Hippocampal formation (tissue), 2 donors: ENCODE measurements at regions not wholly inside any gene's neighbourhood (a gene's known extent, or its start where the extent isn't known, plus 50 kb on each side); places are given as distances from the start of the nearest gene placed in this dataset.

Experiments used
- DNase-seq, 2 donors: peaks; one replicate each; lab custom pipeline; 2025; lab: John Stamatoyannopoulos, UW

DNA sequence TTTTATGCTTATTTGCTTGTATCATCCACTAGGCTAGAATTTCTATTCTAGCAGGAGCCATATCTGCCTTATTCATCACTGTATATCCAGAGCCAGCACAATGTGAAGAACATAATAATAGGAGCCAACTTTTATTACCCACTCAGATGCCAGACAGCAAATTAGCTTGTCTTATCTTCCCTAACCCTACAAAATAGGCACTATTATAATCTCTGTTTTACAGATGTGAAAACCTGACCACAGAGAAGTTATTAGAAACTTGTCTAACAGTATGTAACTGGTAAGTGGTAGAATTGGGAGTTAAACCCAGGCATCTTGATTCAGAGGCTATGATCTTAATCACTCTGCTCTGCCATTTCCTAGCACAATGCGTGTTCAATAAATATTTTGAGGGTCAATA lies 579.5 kb downstream of the CAAP1 start:
- DNase-seq: no peak

DNA sequence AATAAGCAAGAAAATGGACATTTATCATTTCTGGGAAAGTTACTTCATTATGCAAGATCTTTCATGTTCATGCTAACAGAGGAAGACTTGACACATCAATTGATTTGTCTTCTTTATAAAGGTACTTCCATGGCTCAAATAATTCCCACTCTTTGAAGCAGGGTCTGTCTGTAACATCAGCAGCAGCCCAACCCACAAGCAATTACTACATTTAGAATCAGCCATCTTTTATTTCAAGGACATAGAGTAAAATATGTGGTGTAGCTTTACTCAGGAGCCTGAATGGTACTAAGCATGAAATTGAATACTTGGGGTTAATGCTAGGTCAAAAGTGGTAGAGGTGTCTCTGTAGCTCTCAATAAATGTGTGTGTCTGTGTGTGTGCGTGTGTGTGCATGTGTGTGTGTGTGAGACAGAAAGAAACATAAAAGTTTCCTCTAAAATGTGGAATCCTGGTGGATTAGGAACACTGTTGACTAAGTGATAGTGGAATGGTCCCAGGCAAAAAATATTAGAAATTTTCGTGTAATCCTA lies 581.1 kb downstream of the CAAP1 start:
- no peak for DNase-seq

DNA sequence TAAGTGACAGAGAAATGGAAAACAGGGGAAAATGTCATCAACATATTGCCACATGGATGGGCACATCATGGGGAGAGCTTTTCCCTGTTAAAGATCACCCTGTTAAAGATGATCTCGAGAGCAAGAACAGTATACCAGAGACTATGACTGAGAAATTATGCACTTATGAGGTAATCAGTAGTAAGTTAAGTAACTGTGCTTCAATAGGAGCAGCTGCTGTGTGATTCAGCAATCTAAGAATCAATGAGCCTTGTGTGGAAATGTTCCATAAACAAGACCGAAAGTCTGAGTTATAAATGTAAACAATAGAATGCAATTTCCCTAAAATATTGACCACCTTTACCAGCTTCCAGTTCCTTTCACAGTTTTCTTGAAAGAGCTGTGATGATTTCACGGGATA lies 582.3 kb downstream of the CAAP1 start:
- no peak for DNase-seq

DNA sequence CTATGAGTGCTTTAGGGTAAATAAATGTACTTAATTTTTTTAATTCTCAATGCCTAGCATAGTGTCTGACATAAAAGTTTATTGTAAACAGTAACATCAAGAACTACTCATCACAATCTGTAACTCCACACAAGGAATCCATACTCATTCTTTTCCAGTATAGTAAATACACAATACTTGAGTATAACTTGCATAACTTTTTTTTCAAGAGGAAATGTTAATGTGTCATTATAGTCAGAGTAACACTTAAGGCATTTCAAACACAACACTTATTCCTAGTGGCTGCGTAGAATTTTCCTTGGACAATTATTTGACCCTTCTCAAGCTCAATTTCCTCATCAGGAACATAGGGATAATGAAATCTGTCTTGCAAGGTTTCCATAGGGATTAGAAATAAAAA lies 584.3 kb downstream of the CAAP1 start:
- DNase-seq: no peak

DNA sequence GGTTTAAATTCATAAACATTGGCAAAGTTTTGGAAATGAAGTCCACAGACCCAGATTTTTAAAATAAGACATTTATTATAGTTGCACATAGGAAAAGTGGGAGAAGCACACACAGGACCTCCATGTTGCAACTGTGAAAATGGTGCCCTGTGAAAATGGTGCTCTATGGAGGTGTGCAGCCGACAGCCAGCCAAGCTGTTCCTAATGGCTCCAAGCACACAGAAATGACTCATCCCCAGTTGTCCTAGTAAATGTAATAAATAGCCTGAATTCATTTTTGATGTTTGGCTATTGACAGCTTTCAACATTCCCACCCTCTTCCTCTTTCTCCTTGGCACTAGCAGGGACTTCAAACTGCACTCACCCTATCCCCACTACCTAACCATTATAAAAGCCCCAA lies 590.9 kb downstream of the CAAP1 start:
- no peak for DNase-seq

DNA sequence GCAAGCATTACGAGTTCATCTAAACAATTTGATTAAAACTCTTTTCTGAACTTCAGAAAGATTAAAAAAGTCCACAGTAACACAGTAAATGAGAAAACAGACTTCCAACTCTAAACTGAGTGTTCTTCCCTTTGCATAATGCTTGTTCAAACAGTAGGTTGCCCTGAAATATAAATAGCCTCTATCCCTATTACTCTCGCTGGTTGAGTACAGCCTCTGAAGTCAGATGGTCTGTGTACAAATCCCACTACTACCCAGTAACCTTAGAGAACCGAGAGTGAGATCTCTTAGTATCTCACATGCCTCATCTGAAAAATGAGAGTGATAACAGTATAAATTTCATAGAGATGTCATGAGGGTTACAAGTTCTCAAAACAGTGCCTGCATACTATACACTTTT lies 591.6 kb downstream of the CAAP1 start:
- DNase-seq: no peak

DNA sequence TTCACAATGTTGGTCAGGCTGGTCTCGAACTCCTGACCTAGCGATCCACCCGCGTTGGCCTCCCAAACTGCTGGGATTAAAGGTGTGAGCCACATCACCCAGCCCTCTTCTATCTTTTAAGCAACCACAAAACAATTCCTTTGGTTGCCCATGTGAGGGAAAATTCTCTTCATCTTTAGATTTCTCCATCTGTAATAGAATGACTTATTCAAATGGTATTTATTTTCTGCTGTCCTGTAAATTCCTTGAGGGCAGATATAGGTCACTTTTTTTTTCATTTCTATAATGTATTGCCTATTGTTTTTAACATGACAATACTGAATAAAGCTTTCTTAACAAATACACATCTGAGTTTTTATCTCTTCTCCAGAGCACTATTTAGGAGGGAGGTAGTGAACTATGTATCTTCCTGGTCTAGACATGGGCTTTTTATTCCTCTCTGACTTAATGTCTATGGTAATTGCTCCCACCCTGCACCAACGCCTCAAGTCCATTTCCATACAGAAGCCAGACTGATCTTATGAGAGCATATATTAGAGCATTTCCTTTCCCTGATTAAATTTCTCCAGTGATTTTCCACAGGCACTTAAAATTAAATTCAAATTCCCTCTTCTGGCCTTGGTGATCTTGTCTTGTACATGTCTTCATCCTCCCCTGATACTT lies 595.6 kb downstream of the CAAP1 start:
- no peak for DNase-seq

DNA sequence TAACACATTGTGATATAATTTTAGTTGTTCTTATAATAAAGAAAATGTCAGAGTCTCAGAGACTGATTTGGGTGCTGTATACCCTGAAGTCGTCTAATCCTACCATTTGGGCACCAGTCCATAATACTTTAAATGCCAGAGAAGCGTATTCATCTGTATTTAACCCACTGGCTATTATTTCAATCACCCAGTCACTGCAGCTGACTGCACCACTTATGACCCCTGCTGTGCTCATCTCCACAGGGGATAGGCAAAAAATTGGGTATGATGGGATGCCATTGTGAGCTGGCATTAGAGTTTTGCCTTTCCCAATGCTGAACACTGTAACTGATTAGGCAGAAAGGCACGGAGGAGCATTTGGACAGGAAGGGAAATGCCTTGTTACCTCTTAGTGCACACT lies 599.7 kb downstream of the CAAP1 start:
- DNase-seq: no peak

DNA sequence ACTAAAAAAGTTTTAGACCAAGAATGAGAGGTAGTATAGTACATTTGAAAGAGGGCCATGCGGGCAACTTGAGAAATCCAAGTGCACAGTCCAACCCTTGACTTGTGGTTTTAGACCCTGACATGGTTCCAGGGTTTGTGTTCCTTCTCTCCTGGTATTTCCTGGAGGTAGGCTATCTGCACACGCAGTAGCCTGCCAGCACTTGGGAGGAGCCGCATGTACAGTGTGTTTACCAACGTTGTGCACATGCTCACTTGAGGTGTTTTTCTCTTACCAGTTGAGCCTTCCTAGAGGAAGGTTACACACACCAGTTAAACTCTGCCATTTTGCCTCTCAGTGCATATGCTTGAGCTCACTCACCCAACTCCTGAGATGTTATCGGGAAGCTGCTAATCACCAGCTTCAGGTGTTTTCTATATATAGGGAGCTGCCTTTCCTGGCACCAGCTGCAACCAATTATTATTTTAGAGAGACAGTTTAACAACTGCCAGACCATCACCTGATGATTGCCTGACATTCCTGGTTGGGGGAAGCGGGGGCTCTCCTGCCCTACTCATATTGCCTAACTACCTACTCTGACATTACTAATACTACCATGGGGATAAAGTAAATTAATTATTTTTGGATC lies 593.4 kb upstream of the TUSC1 start:
- DNase-seq: no peak

DNA sequence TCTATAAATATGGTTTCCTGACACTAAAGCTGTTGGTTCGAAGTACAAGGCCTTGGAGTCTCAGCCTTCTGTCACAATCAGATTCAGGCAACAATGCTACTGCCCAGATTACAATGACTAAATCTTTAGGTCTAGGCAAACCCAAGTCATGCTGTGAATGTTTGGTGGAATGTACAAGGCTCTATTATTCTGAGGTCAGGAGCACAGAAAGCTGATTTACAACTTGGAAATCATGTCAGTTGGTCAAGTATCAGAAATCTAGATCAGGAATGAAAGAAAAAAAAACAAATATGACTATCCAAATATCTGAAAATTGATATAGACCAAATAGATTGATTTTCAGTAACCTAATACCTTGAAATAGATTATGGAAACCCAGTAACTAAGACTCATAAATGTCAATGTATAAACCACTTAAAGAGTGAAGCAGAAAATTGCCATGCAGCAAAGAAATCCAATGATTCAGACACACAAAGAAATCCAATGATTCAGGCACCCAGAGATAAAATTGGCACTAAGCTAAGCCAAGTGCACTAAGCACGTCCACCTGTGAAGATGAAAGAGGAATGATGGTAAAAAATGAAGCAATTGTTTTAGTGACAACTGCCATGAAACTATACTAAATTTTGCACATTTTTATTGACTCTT lies 588.0 kb upstream of the TUSC1 start:
- DNase-seq: no peak

DNA sequence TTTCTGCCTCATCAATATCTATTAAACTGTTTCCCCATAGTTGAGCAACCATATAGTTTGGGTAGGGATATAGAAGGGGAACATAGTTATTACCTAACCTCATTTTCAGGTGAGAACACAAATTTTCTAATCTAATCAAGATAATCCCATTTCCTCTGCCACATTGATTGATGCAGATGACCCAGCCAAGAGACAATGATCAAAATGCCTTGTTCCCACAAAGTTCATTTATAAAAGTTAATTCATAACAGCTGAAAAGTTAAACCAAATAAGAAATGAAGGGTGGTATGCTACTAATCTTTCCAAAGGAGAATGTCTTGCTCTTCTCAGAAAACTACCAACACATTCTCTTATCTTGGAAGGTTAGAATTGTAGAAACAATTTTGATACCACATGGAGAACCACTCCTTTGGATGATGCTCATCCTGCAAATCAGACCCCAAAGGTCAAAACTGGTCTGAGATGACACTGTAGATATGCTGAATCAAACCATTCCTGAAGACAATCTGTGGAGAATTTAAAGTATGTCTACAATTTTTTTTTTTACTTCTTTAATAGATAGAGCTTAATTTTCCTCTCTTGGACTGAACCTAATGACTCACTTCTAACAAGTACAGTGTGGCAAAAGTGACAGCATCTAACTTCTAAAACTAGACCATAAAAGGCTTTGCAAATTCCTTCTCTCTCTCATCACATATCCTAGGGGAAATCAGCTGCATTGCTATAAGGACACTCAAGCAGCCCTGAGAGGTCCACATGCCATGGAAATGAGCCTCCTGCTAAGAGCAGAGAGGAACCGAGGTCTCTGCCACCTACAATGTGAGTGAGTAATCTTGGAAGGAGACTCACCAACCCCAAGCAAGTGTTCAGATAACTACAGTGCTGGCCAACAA lies 586.7 kb upstream of the TUSC1 start:
- no peak for DNase-seq

DNA sequence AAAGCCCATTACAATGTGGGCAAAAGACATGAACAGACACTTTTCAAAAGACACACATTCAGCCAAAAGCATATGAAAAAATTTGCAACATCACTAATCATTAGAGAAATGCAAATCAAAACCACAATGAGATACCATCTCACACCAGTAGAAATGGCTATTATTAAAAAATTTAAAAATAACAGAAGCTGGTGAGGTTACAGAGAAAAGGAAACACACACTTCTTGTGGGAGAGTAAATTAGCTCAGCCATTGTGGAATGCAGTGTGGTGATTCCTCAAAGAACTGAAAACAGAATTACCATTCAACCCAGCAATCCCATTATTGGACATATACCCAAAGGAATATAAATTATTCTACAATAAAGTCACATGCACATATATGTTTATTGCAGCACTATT lies 585.2 kb upstream of the TUSC1 start:
- no peak for DNase-seq

DNA sequence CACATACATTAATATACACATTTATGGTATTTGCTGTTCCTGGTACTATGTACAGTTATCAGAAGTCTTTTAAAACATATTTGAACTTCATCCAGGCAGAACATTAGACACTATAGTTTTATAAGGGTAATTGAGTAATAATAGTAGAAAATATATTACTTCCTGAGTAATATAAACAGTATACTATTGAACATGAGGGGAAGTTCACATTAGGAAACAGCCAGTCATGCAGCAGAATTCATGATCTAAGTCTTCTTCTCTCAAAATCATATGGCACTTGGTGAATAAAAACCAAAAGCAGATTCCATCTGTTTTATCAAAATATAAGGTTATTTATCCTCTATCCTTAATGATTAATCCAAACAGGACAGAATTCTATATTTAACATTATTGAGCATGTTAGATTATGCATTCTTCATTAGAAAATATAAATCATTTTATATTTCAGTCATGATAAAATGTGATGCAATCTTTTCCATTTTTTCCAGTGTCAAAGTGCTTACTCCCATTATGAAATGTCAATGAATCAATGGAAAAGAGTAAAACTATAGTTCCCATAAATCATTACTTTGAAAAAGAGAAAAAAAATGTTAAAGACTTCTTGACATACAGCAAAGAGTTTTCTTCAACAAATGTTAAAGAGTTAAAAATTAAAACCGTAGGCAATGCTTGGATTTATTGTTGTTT lies 584.3 kb upstream of the TUSC1 start:
- DNase-seq: no peak

DNA sequence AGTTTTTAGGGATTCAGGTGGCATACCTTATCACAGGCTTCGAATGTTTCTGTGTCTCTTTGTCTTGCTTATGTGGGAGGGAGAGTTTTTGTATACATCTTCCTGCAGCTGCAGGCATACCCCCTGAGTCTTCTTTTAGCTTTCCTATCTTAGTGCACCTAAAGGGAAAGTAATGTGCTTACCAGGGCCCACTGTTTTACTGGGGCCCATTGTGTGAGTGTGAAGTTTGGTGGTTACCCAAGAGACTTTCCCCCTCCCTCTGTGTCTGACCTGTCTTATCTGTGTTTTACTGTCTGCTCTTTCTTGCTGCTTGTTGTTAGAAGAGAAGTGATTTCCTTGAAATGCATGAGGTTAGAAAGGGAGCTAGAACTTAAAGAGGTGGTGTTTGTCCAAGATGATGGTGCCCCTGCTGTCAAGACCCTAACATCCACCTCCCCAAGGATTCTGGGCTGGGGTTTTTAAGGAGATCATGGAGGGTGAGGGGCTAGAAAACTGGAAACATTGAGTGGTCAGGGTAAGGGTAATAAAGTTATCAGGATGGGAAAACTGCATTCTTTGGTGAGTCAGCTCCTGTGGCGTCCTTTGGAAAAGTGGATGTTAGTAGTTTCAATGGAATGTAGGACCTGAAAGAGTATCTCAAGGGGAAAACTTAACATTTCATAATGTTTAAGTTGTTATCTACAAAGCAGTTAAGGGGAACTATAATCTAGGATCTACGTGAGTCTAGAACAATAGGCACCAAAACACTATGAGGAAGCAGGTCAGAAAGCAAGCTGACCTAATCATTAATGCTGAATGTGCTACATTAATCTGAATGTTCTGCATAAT lies 583.5 kb upstream of the TUSC1 start:
- DNase-seq: no peak

DNA sequence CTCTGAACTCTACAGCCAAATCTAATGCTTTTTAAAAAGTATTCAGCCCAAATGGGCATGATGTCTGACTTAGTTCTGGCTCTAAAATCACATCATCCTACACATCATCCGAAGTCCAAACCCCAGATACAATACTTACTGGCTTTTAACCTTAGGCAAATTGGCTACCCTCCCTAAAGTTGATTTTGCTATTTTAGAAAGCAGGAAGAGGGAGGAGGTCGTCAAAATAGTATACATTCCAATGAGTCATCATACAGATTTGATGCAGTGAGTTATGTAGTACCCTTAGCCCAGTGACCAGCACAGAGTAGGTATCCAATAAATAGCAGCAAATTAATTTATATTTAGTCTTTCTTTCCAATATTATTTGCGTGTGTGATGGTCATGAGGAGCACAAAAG lies 582.0 kb upstream of the TUSC1 start:
- DNase-seq: no peak

DNA sequence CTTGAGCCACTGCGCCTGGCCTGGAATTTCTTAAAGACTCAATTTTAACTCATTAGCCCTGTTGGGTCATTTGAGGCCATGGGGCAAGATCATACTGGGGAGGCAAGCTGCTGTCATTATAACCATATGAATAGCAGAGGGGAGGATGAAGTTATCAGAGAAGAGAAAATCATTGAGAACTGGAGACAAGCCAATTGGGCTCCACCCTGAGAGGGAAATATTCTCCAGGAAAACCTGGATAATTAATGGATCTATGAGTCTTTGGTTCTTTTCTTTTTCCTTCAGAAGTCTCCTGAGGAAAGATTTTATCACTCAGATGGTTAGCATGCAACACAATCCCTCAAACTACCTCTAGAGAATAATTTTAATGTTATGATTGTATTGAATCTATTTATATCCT lies 569.6 kb upstream of the TUSC1 start:
- DNase-seq: no peak

DNA sequence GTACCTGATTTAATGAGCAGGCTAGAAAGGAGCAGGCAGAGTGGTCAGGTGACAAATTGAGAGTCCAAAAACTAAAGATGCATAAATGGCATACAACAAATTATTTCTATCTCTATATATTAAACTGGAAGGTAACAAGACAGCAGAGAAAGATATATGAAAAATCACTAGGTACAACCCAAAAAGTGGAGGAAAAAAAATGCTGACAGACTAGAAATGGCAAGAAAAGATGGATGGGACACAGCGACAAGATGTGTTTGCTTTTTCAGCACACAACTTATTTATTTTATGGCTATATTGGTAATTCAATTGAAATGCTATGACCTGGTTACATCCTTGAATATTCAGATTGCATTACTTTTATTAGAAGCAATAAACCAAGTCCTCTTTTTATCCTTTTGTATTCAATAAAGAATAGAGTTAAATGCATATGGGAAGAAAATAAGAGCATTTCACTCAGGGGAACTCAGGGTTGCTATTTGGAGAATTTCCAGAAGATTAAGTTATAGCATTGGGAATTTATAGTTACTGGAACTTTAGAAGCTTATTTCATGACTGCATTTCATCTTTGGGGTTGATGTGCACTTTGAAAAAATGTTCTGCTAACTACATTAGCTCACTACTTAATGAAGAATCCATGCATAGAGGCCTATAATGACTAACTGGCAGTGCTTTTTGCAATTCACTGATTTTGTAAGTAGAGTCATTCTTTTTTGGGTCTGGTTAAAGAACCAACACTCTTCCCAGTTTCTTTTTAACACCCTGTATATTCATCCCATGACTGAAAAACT lies 566.6 kb upstream of the TUSC1 start:
- no peak for DNase-seq

DNA sequence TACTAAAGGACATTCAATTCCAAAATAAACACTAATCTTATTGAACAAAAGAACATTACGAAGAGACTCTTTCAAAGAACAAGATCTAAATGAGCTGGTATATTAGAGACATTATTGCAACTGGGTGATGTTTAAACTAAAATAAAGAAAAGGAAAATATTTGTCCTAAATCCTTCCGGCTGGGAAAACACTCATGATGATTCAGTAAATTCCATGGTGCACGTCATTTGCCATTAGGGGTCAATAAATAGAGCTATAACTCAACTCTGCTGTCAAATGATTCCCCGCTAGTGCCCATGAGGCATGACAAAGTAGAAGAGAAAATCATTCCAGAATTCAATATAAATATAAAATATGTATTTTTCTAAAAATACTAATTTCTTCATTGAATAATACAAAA lies 565.5 kb upstream of the TUSC1 start:
- no peak for DNase-seq

DNA sequence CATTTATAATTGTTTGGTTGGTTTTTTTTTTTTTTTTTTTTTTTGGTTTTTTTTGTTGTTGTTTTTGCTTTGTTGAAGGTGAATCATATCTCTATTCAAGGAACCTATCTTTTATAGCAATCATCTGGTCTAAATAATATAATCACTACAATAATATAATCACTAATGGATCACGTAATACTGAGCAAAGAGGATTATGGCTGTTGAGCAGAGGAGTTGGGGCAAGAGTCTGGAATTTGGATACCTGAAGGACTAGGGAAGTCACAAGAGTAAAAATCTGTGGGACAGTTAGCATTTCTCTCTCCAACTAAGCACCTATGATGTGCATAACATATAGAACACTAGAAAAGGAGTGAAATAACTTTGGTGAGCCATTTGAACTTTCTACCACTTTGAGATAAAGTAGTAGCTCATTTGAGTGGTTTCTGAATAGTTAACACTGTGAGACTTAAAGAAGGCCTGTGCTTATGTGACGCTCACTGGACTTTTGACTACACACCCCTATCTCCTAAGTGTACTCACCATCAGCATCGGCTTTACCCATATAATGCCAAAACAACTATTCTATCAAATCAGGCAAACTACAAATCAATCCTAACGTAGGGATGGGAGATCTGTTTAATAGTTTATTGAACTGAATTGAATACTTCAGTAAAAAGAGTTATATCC lies 564.9 kb upstream of the TUSC1 start:
- DNase-seq: no peak
